SK-N-SH (cell line): ENCODE measurements at regions not wholly inside any gene's neighbourhood (a gene's known extent, or its start where the extent isn't known, plus 50 kb on each side); places are given as distances from the start of the nearest gene placed in this dataset.
A peak's percentile ranks its signal among the peaks of the same experiment; 100 is the strongest.

Experiments used
- CTCF ChIA-PET: fragments of 300-600, 350-600 bp; formaldehyde crosslinking; extraction: SDS; loops from one replicate; lab custom pipeline; 2021; lab: Yijun Ruan, JAX
- POLR2A ChIA-PET: fragments of 350-600 bp; sonication (Branson Sonifier 250); formaldehyde crosslinking; extraction: SDS; loops from one replicate; lab custom pipeline; 2020; ENCODE audit warnings: antibody characterized with exemption, inconsistent platforms; lab: Yijun Ruan, JAX
- DNase-seq: peaks from one replicate; pipeline ENCODE4 v3.0.0; 2012
- H2AFZ ChIP-seq: fragments of 200-600 bp; sonication (generic); 2 replicates; pipeline ENCODE4 v1.8.1; 2016; ENCODE audit warnings: antibody characterized with exemption, mild to moderate bottlenecking, low read depth
- H3F3A ChIP-seq: fragments of 200-600 bp; sonication (generic); replicated peaks from 2 replicates; pipeline ENCODE3; 2016; ENCODE audit warnings: antibody characterized with exemption, mild to moderate bottlenecking; ENCODE audit not compliant: insufficient read depth
- H3K27ac ChIP-seq, 2 experiments: fragments of 200-500 bp in 1 of 2; fragments of 200-600 bp in 1 of 2; sonication (Bioruptor generic) in 1 of 2; sonication (generic), shearing (Covaris generic) in 1 of 2; 2 replicates each; pipeline versions ENCODE4 v1.5.1 to v1.6.1; 2014 to 2016; ENCODE audit warnings: low read depth in 2 of 2, inconsistent platforms in 1 of 2, low read length in 1 of 2, mild to moderate bottlenecking in 1 of 2, mixed read lengths in 1 of 2
- H3K27me3 ChIP-seq: fragments of 200-600 bp; sonication (generic), shearing (Covaris generic); 2 replicates; pipeline ENCODE4 v1.6.1; 2016; ENCODE audit warnings: mixed run types; ENCODE audit not compliant: insufficient read depth
- H3K36me3 ChIP-seq, 2 experiments: fragments of 200-500 bp in 1 of 2; fragments of 200-600 bp in 1 of 2; sonication (Bioruptor generic) in 1 of 2; sonication (generic) in 1 of 2; replicated peaks in 1 of 2; 2 replicates each; pipeline versions ENCODE3 to v1.5.1; 2014 to 2016; ENCODE audit warnings: low read length in 1 of 2, mild to moderate bottlenecking in 1 of 2; ENCODE audit not compliant: insufficient read depth in 2 of 2, control insufficient read depth in 1 of 2
- H3K4me1 ChIP-seq, 2 experiments: fragments of 200-500 bp in 1 of 2; fragments of 200-600 bp in 1 of 2; sonication (Bioruptor generic) in 1 of 2; sonication (generic), shearing (Covaris generic) in 1 of 2; 2 replicates each; pipeline versions ENCODE4 v1.5.1 to v1.6.1; 2014 to 2016; ENCODE audit warnings: low read depth in 1 of 2, low read length in 1 of 2, mixed run types in 1 of 2; ENCODE audit not compliant: insufficient read depth in 2 of 2, control insufficient read depth in 1 of 2
- H3K4me2 ChIP-seq: fragments of 200-600 bp; sonication (generic), shearing (Covaris generic); 2 replicates; pipeline ENCODE4 v1.6.1; 2017; ENCODE audit warnings: mixed run types
- H3K4me3 ChIP-seq, 2 experiments: fragments of 200-500 bp in 1 of 2; fragments of 200-600 bp in 1 of 2; sonication (Bioruptor generic) in 1 of 2; sonication (generic), shearing (Covaris generic) in 1 of 2; 2 replicates each; pipeline versions ENCODE4 v1.5.1 to v1.8.1; 2014 to 2016; ENCODE audit warnings: low read depth in 2 of 2, inconsistent platforms in 1 of 2, low read length in 1 of 2, mild to moderate bottlenecking in 1 of 2, mixed read lengths in 1 of 2, moderate library complexity in 1 of 2
- H3K79me2 ChIP-seq: fragments of 200-600 bp; sonication (generic); 2 replicates; pipeline ENCODE4 v1.8.1; 2017; ENCODE audit warnings: mild to moderate bottlenecking; ENCODE audit not compliant: insufficient read depth
- H3K9ac ChIP-seq: fragments of 200-600 bp; sonication (generic); 2 replicates; pipeline ENCODE4 v1.6.1; 2017; ENCODE audit warnings: mixed run types
- H3K9me2 ChIP-seq: fragments of 200-600 bp; sonication (generic); 2 replicates; pipeline ENCODE4 v1.6.1; 2017; ENCODE audit warnings: mixed run types
- H3K9me3 ChIP-seq: fragments of 200-600 bp; sonication (generic); 2 replicates; pipeline ENCODE4 v1.6.1; 2017; ENCODE audit warnings: mixed run types, mild to moderate bottlenecking, moderate library complexity
- H4K20me1 ChIP-seq: fragments of 200-600 bp; sonication (generic); 2 replicates; pipeline ENCODE4 v1.6.1; 2017; ENCODE audit warnings: mild to moderate bottlenecking, mixed run types; ENCODE audit not compliant: insufficient read depth
- CHD2 ChIP-seq: fragments of 150-350 bp; IDR thresholded peaks from 2 replicates; pipeline ENCODE4 v1.6.1; 2018; ENCODE audit warnings: low read length; ENCODE audit not compliant: partially characterized antibody
- EP300 ChIP-seq, 2 experiments: IDR thresholded peaks; 2 replicates each; pipeline versions ENCODE4 v1.4.0 to v1.6.1; 2012; ENCODE audit warnings: borderline replicate concordance in 1 of 2, low read depth in 1 of 2, low read length in 1 of 2
- FOSL2 ChIP-seq: IDR thresholded peaks from 2 replicates; pipeline ENCODE4 v1.4.0; 2012; ENCODE audit warnings: low read depth, mild to moderate bottlenecking, moderate library complexity, borderline replicate concordance
- FOXJ3 ChIP-seq: sonication (generic); formaldehyde crosslinking; IDR thresholded peaks from 2 replicates; pipeline ENCODE4 v1.5.1; 2020; ENCODE audit warnings: mild to moderate bottlenecking, missing genetic modification reagents
- GATA2 ChIP-seq: sonication (generic); formaldehyde crosslinking; IDR thresholded peaks from 2 replicates; pipeline ENCODE4 v1.5.0; 2020; ENCODE audit warnings: mild to moderate bottlenecking, missing genetic modification reagents
- JUND ChIP-seq: IDR thresholded peaks from 2 replicates; pipeline ENCODE4 v1.4.0; 2012
- MAX ChIP-seq: IDR thresholded peaks from 2 replicates; pipeline ENCODE4 v1.4.0; 2012; ENCODE audit warnings: low read depth
- NFIC ChIP-seq: IDR thresholded peaks from 2 replicates; pipeline ENCODE4 v1.4.0; 2012; ENCODE audit warnings: borderline replicate concordance
- POLR2AphosphoS5 ChIP-seq: IDR thresholded peaks from 2 replicates; pipeline ENCODE4 v1.6.1; 2012; ENCODE audit warnings: low read depth, low read length
- RAD21 ChIP-seq: IDR thresholded peaks from 2 replicates; pipeline ENCODE4 v1.6.1; 2012; ENCODE audit warnings: mild to moderate bottlenecking, low read length
- RCOR1 ChIP-seq: fragments of 150-350 bp; IDR thresholded peaks from 2 replicates; pipeline ENCODE4 v1.6.1; 2017; ENCODE audit warnings: antibody characterized with exemption, low read length
- RFX5 ChIP-seq: IDR thresholded peaks from 2 replicates; pipeline ENCODE4 v1.6.1; 2012; ENCODE audit warnings: mild to moderate bottlenecking, improper control_type of control experiment, low read length
- SMC3 ChIP-seq: IDR thresholded peaks from 2 replicates; pipeline ENCODE4 v1.6.1; 2012; ENCODE audit warnings: low read depth, low read length, improper control_type of control experiment
- TAF1 ChIP-seq: IDR thresholded peaks from 2 replicates; pipeline ENCODE4 v1.6.1; 2012; ENCODE audit warnings: low read depth, mild to moderate bottlenecking, low read length, moderate library complexity, borderline replicate concordance
- TEAD4 ChIP-seq: IDR thresholded peaks from 2 replicates; pipeline ENCODE4 v1.4.0; 2012; ENCODE audit warnings: mild to moderate bottlenecking, borderline replicate concordance; ENCODE audit not compliant: insufficient read depth
- ZBTB33 ChIP-seq: IDR thresholded peaks from 2 replicates; pipeline ENCODE4 v1.4.0; 2012; ENCODE audit warnings: low read depth, borderline replicate concordance
- WGBS: methylation state at CpG from one replicate; pipeline ENCODE4 v1.1.6; 2017; ENCODE audit warnings: low lambda C conversion rate; 5-methylcytosine and 5-hydroxymethylcytosine counted together
- TF ChIP-seq, protein P1 (sequence below): fragments of 150-350 bp; IDR thresholded peaks from 2 replicates; pipeline ENCODE4 v1.6.1; 2017; ENCODE audit warnings: antibody characterized with exemption, low read length, low read depth, borderline replicate concordance
- TF ChIP-seq, protein P2 (sequence below): fragments of 200-600 bp; sonication (generic); IDR thresholded peaks from 2 replicates; pipeline ENCODE4 v1.6.1; 2017; ENCODE audit warnings: antibody characterized with exemption, mild to moderate bottlenecking, moderate library complexity

DNA sequence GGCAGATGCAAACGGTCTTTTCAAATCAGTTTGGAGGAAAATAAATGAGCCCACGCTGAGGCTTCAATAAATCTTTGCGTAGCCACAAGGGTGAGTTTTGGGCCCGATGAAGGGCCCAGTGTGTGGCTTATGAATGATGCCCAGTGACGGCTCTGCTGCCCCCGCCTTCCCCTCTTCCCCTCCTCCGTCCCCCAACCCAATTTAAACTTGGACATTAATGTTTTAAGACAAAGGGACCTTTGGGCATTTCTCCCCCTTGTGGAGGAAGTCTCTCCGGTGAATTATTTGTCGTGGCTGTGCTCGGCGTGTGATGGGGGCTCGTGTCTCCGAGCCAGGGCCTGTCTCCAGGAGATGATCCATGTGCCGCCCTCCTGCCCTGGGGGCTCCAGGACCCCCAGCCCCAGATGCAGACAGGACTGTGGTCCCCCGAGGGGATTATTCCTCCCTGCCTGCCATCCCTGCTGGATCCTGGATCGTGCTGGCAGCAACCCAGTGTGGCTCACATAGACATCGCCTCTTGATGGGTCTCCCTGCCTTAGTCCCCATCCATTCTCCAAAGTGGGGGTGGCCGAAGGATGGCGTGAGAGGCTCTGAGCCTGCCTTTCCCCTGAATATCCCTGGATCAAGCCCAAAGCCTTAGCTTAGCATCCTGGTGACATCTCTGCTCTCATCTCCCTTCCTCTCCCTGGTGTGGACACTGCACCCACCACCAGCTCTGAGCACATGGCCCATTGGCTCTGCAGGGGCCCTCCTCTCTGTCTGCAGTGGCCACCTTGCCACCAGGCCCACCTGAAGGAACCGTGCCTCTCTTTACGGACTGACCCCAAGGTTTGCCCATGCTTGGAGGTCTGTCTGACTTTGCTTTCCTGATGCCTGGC is 56.4 kb downstream of the SMIM38 start:
- no peaks in the 10 kb centered on the region for H3K79me2 ChIP-seq
- peak overlapping the region in 1 of 2 experiments; percentile 9; a peak in 2 of 4 replicates for H3K27ac ChIP-seq
- H3K4me3 ChIP-seq = no peak overlapping the region
- TF ChIP-seq RAD21 (peak; percentile 45), SMC3 (peak; percentile 30; the same call in 1 of the 2 replicates), TAF1 (no peak), JUND (no peak), TEAD4 (no peak)
- TF ChIP-seq, protein P1, sequence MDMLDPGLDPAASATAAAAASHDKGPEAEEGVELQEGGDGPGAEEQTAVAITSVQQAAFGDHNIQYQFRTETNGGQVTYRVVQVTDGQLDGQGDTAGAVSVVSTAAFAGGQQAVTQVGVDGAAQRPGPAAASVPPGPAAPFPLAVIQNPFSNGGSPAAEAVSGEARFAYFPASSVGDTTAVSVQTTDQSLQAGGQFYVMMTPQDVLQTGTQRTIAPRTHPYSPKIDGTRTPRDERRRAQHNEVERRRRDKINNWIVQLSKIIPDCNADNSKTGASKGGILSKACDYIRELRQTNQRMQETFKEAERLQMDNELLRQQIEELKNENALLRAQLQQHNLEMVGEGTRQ = no peak
- TF ChIP-seq, protein P2, sequence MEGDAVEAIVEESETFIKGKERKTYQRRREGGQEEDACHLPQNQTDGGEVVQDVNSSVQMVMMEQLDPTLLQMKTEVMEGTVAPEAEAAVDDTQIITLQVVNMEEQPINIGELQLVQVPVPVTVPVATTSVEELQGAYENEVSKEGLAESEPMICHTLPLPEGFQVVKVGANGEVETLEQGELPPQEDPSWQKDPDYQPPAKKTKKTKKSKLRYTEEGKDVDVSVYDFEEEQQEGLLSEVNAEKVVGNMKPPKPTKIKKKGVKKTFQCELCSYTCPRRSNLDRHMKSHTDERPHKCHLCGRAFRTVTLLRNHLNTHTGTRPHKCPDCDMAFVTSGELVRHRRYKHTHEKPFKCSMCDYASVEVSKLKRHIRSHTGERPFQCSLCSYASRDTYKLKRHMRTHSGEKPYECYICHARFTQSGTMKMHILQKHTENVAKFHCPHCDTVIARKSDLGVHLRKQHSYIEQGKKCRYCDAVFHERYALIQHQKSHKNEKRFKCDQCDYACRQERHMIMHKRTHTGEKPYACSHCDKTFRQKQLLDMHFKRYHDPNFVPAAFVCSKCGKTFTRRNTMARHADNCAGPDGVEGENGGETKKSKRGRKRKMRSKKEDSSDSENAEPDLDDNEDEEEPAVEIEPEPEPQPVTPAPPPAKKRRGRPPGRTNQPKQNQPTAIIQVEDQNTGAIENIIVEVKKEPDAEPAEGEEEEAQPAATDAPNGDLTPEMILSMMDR = peak; percentile 30
- no peaks in the 10 kb centered on the region for H3K27me3 ChIP-seq
- no peaks in the 10 kb centered on the region for H4K20me1 ChIP-seq
- POLR2A ChIA-PET = no interaction called here
- peak; percentile 66 for DNase-seq
- H2AFZ ChIP-seq = no peak overlapping the region
- no peak overlapping the region for H3K9ac ChIP-seq
- H3K4me1 ChIP-seq = peaks cover 0 to 8% of the 10 kb centered on the region in 2 experiments; a peak in 1 of 4 replicates
- no peak overlapping the region for H3K4me2 ChIP-seq
- H3K9me3 ChIP-seq = no peaks in the 10 kb centered on the region
- no peaks in the 10 kb centered on the region for H3K36me3 ChIP-seq
- WGBS = 65% methylated on average over 15 of the region's 21 CpGs
- no peaks in the 10 kb centered on the region for H3F3A ChIP-seq
- CTCF ChIA-PET = interaction anchor here (0.7 to 2.1 kb wide), 7 partner anchors 15 to 432 kb away, joined by 3 to 11 read pairs (median 5); no protein-coding TSS in a partner anchor
- no peaks in the 10 kb centered on the region for H3K9me2 ChIP-seq

DNA sequence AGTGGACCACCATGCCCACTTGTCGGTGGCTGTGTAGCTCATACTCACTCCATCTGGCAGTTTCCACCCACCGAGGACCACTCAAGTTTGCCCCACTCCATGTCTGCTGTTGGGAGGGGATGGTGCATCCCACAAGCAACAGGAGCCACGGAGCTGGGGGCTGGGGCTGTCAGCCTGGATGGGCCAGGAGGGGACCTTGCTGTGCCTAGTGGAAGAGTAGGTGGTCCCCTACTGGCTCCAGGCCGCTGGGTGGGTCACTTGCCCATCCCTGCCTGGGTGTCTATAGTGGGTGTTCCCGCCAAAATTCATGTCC is 57.0 kb downstream of the SMIM38 start:
- Histone ChIP-seq H3K9me3 (no peaks in the 10 kb centered on the region), H3K79me2 (no peaks in the 10 kb centered on the region), H3K27ac (no peak overlapping the region), H2AFZ (no peak overlapping the region), H3K4me2 (no peak overlapping the region), H3K4me3 (no peak overlapping the region), H3K27me3 (no peaks in the 10 kb centered on the region), H3K36me3 (no peaks in the 10 kb centered on the region), H3F3A (no peaks in the 10 kb centered on the region), H3K9ac (no peak overlapping the region), H3K4me1 (peaks cover 0 to 9% of the 10 kb centered on the region in 2 experiments; a peak in 1 of 4 replicates), H3K9me2 (no peaks in the 10 kb centered on the region), H4K20me1 (no peaks in the 10 kb centered on the region)
- no peak for DNase-seq
- POLR2A ChIA-PET = no interaction called here
- WGBS = 39% methylated on average over 4 of the region's 5 CpGs
- CTCF ChIA-PET = interaction anchor here (0.7 to 1.9 kb wide), 3 partner anchors 15 to 110 kb away, joined by 3 to 7 read pairs (median 3); no protein-coding TSS in a partner anchor
- TF ChIP-seq NFIC = no peak
- TF ChIP-seq POLR2AphosphoS5 = no peak
- TF ChIP-seq MAX = no peak
- no peak for TF ChIP-seq GATA2 (CRISPR knock-in tag)
- TF ChIP-seq RFX5 = no peak
- no peak for TF ChIP-seq SMC3
- no peak for TF ChIP-seq TEAD4
- no peak for TF ChIP-seq FOSL2
- TF ChIP-seq FOXJ3 (CRISPR knock-in tag) = no peak
- no peak for TF ChIP-seq RCOR1
- TF ChIP-seq CHD2 = no peak
- no peak for TF ChIP-seq ZBTB33
- TF ChIP-seq RAD21 = no peak
- no peak for TF ChIP-seq EP300 (IDR thresholded peaks at IDR 0.05; ENCODE audit: borderline replicate concordance in 1 of 2, low read depth in 1 of 2, low read length in 1 of 2)
